Adipocyte (in vitro differentiated cells): ENCODE measurements at regions not wholly inside any gene's neighbourhood (a gene's known extent, or its start where the extent isn't known, plus 50 kb on each side); places are given as distances from the start of the nearest gene placed in this dataset.
A peak's percentile ranks its signal among the peaks of the same experiment; 100 is the strongest.
"Not testable (repeated sequence)": the region's sequence is repeated elsewhere in the genome, so short reads cannot be mapped to it uniquely, and the experiment has no call there.

Source experiments
- DNase-seq: peaks from one replicate; pipeline ENCODE4 v3.0.0-alpha.2; 2015; ENCODE audit warnings: low read depth
- H3K27me3 ChIP-seq: replicated peaks from 2 replicates; pipeline ENCODE4 v1.7.0; 2013; ENCODE audit warnings: mild to moderate bottlenecking, low read length, moderate library complexity; ENCODE audit not compliant: control insufficient read depth, insufficient read depth
- H3K36me3 ChIP-seq: 2 replicates; pipeline ENCODE4 v1.7.0; 2013; ENCODE audit warnings: low read length, mild to moderate bottlenecking, moderate library complexity; ENCODE audit not compliant: control insufficient read depth, insufficient read depth, severe bottlenecking
- H3K4me1 ChIP-seq: 2 replicates; pipeline ENCODE4 v1.7.0; 2013; ENCODE audit warnings: mild to moderate bottlenecking, low read length, moderate library complexity; ENCODE audit not compliant: control insufficient read depth, insufficient read depth
- H3K4me3 ChIP-seq: 2 replicates; pipeline ENCODE4 v1.7.0; 2013; ENCODE audit warnings: mild to moderate bottlenecking, low read length, moderate library complexity
- H3K9ac ChIP-seq: 2 replicates; pipeline ENCODE4 v1.7.0; 2013; ENCODE audit warnings: mild to moderate bottlenecking, low read length, moderate library complexity
- H3K9me3 ChIP-seq: 2 replicates; pipeline ENCODE4 v1.7.0; 2013; ENCODE audit warnings: mild to moderate bottlenecking, low read length, moderate library complexity; ENCODE audit not compliant: control insufficient read depth

- H3K36me3 ChIP-seq: no peaks in the 10 kb centered on the region
- H3K9me3 ChIP-seq: no peaks in the 10 kb centered on the region
- H3K9ac ChIP-seq: no peak overlapping the region
- DNase-seq: no peak
- no peak overlapping the region for H3K4me3 ChIP-seq
- no peaks in the 10 kb centered on the region for H3K27me3 ChIP-seq
- H3K4me1 ChIP-seq: no peaks in the 10 kb centered on the region
Measured at GRCh38 chr13:61094865-61095264, 320.8 kb downstream of the PCDH20 start.

GRCh38 chr13:61089894-61090293, 325.8 kb downstream of the PCDH20 start:
- H3K4me1 ChIP-seq, H3K9ac ChIP-seq, H3K27me3 ChIP-seq, H3K4me3 ChIP-seq, DNase-seq, H3K9me3 ChIP-seq, H3K36me3 ChIP-seq: not testable (repeated sequence)

- Histone ChIP-seq H3K27me3 (no peaks in the 10 kb centered on the region), H3K36me3 (no peaks in the 10 kb centered on the region), H3K4me1 (no peaks in the 10 kb centered on the region), H3K9ac (no peak overlapping the region), H3K4me3 (no peak overlapping the region), H3K9me3 (no peaks in the 10 kb centered on the region)
- peak; percentile 32 for DNase-seq
Measured at GRCh38 chr13:61086087-61086486, 329.6 kb downstream of the PCDH20 start.

GRCh38 chr13:61084988-61085387, 330.7 kb downstream of the PCDH20 start:
- Histone ChIP-seq H3K4me3 (no peak overlapping the region), H3K27me3 (no peaks in the 10 kb centered on the region), H3K9me3 (no peaks in the 10 kb centered on the region), H3K9ac (no peak overlapping the region), H3K36me3 (no peaks in the 10 kb centered on the region), H3K4me1 (no peaks in the 10 kb centered on the region)
- DNase-seq: peak; percentile 54

GRCh38 chr13:61078976-61079770, 336.5 kb downstream of the PCDH20 start:
- H3K4me1 ChIP-seq: no peaks in the 10 kb centered on the region
- no peaks in the 10 kb centered on the region for H3K9me3 ChIP-seq
- no peak overlapping the region for H3K9ac ChIP-seq
- DNase-seq: no peak
- H3K4me3 ChIP-seq: no peak overlapping the region
- H3K27me3 ChIP-seq: no peaks in the 10 kb centered on the region
- no peaks in the 10 kb centered on the region for H3K36me3 ChIP-seq

- H3K9ac ChIP-seq: no peak overlapping the region
- H3K4me1 ChIP-seq: no peaks in the 10 kb centered on the region
- no peaks in the 10 kb centered on the region for H3K36me3 ChIP-seq
- no peaks in the 10 kb centered on the region for H3K27me3 ChIP-seq
- H3K4me3 ChIP-seq: no peak overlapping the region
- H3K9me3 ChIP-seq: no peaks in the 10 kb centered on the region
- no peak for DNase-seq
Measured at GRCh38 chr13:61052175-61052574, 363.5 kb downstream of the PCDH20 start.

GRCh38 chr13:61045251-61045650, 370.4 kb downstream of the PCDH20 start:
- Histone ChIP-seq H3K9ac (no peak overlapping the region), H3K36me3 (no peaks in the 10 kb centered on the region), H3K4me3 (no peak overlapping the region), H3K9me3 (no peaks in the 10 kb centered on the region), H3K27me3 (no peaks in the 10 kb centered on the region), H3K4me1 (no peaks in the 10 kb centered on the region)
- DNase-seq: no peak

GRCh38 chr13:61040181-61040580, 375.5 kb downstream of the PCDH20 start:
- Histone ChIP-seq H3K9ac (no peak overlapping the region), H3K4me1 (no peaks in the 10 kb centered on the region), H3K36me3 (no peaks in the 10 kb centered on the region), H3K27me3 (no peaks in the 10 kb centered on the region), H3K9me3 (no peaks in the 10 kb centered on the region), H3K4me3 (no peak overlapping the region)
- no peak for DNase-seq

GRCh38 chr13:61039302-61039701, 376.3 kb downstream of the PCDH20 start:
- no peak overlapping the region for H3K4me3 ChIP-seq
- H3K9me3 ChIP-seq: no peaks in the 10 kb centered on the region
- DNase-seq: peak; percentile 4
- no peaks in the 10 kb centered on the region for H3K4me1 ChIP-seq
- H3K27me3 ChIP-seq: no peaks in the 10 kb centered on the region
- no peak overlapping the region for H3K9ac ChIP-seq
- no peaks in the 10 kb centered on the region for H3K36me3 ChIP-seq

- DNase-seq: no peak
- Histone ChIP-seq H3K36me3 (no peaks in the 10 kb centered on the region), H3K9me3 (no peaks in the 10 kb centered on the region), H3K4me3 (no peak overlapping the region), H3K27me3 (no peaks in the 10 kb centered on the region), H3K4me1 (no peaks in the 10 kb centered on the region), H3K9ac (no peak overlapping the region)
Measured at GRCh38 chr13:61036715-61037114, 378.9 kb downstream of the PCDH20 start.

- no peak for DNase-seq
- no peaks in the 10 kb centered on the region for H3K4me1 ChIP-seq
- no peaks in the 10 kb centered on the region for H3K27me3 ChIP-seq
- H3K36me3 ChIP-seq: no peaks in the 10 kb centered on the region
- H3K4me3 ChIP-seq: no peak overlapping the region
- no peaks in the 10 kb centered on the region for H3K9me3 ChIP-seq
- H3K9ac ChIP-seq: no peak overlapping the region
Measured at GRCh38 chr13:61030445-61030844, 385.2 kb downstream of the PCDH20 start.

GRCh38 chr13:61029064-61029463, 386.6 kb downstream of the PCDH20 start:
- Histone ChIP-seq H3K9me3 (no peaks in the 10 kb centered on the region), H3K36me3 (no peaks in the 10 kb centered on the region), H3K9ac (no peak overlapping the region), H3K27me3 (no peaks in the 10 kb centered on the region), H3K4me1 (no peaks in the 10 kb centered on the region), H3K4me3 (no peak overlapping the region)
- no peak for DNase-seq
